ENCODE measurements at regions not wholly inside any gene's neighbourhood (a gene's known extent, or its start where the extent isn't known, plus 50 kb on each side); places are given as distances from the start of the nearest gene placed in this dataset.
"Not testable (repeated sequence)": the region's sequence is repeated elsewhere in the genome, so short reads cannot be mapped to it uniquely, and the experiment has no call there.

- no peak for TF ChIP-seq CTCF (conservative IDR thresholded peaks at IDR 0.05)
- H2BK5ac ChIP-seq (ENCODE audit: insufficient read length, low read length): no peak overlapping the region
- H2BK120ac ChIP-seq (ENCODE audit: low read depth, low read length, poor library complexity, severe bottlenecking): no peak overlapping the region
- H3K56ac ChIP-seq (ENCODE audit: insufficient read length, low read depth, low read length): no peak overlapping the region
- H3K27ac Mint-ChIP-seq: no peak overlapping the region
- H2BK12ac ChIP-seq (ENCODE audit: insufficient read length, low read depth, low read length): no peak overlapping the region
- H4K5ac ChIP-seq (ENCODE audit: insufficient read length, low read depth, low read length): no peak overlapping the region
- H3K4me1 Mint-ChIP-seq: peaks cover 9 to 11% of the 10 kb centered on the region in 2 experiments
- no peak overlapping the region for H2AFZ ChIP-seq (ENCODE audit: low read length)
- H3K27me3 ChIP-seq (ENCODE audit: insufficient read depth, low read length): no peaks in the 10 kb centered on the region
- H4K20me1 ChIP-seq (ENCODE audit: control insufficient read depth, insufficient read depth, insufficient read length): no peaks in the 10 kb centered on the region
- DNase-seq: no peak
- no peaks in the 10 kb centered on the region for H3K9me3 ChIP-seq (ENCODE audit: control insufficient read depth, low read depth, low read length)
- H3K23ac ChIP-seq (ENCODE audit: insufficient read length, low read depth, low read length): no peak overlapping the region
- H4K91ac ChIP-seq (ENCODE audit: insufficient read length, low read depth, low read length): no peak overlapping the region
- H3K36me3 Mint-ChIP-seq (ENCODE audit: insufficient read depth in 1 of 3, low read depth in 3 of 3): peaks cover 0 to 2% (median 0%) of the 10 kb centered on the region in 3 experiments; a peak in 3 of 7 replicates
- WGBS (ENCODE audit: extremely low coverage, insufficient read length, low lambda C conversion rate): no CpG with 5 or more reads among the region's 4 CpGs
- peaks cover 2 to 3% of the 10 kb centered on the region in 2 experiments; a peak in 4 of 5 replicates for H3K9me3 Mint-ChIP-seq
- no peak overlapping the region for H3K4me2 ChIP-seq (ENCODE audit: insufficient read depth, insufficient read length, low read length)
- H2BK15ac ChIP-seq (ENCODE audit: low read depth, low read length): no peak overlapping the region
- no peak overlapping the region for H3K18ac ChIP-seq (ENCODE audit: insufficient read length, low read depth, low read length)
- no peak overlapping the region for H2AK5ac ChIP-seq (ENCODE audit: insufficient read length, low read length)
- H2BK20ac ChIP-seq (ENCODE audit: low read depth, low read length, poor library complexity, severe bottlenecking): no peak overlapping the region
- no peaks in the 10 kb centered on the region for H3K79me2 ChIP-seq (ENCODE audit: insufficient read depth, low read length)
- no peak overlapping the region for H3T11ph ChIP-seq (ENCODE audit: low read length)
- no peak overlapping the region for H3K4me3 Mint-ChIP-seq
- peaks cover 6% of the 10 kb centered on the region; the same call in 1 of the 2 replicates for H3K4me1 ChIP-seq (ENCODE audit: insufficient read depth, low read length)
- no peak overlapping the region for H3K4ac ChIP-seq (ENCODE audit: low read depth, low read length)
- no peaks in the 10 kb centered on the region for H3K79me1 ChIP-seq (ENCODE audit: insufficient read depth, low read depth, low read length, poor library complexity, severe bottlenecking)
- H3K23me2 ChIP-seq (ENCODE audit: insufficient read length, low read depth, low read length, poor library complexity, severe bottlenecking): no peaks in the 10 kb centered on the region
- no peak overlapping the region for H3K9ac ChIP-seq (ENCODE audit: extremely low read depth, insufficient read length, low read length)
- no peak overlapping the region for H4K8ac ChIP-seq (replicated peaks; ENCODE audit: insufficient read length, low read depth, low read length)
- H3K14ac ChIP-seq (ENCODE audit: insufficient read depth, low read length): no peak overlapping the region
- no peaks in the 10 kb centered on the region; the same call in none of the 2 replicates for H3K27me3 Mint-ChIP-seq (ENCODE audit: low read depth)
- no peak overlapping the region for H3K27ac ChIP-seq (ENCODE audit: insufficient read length, low read depth, low read length)
Measured at GRCh38 chr2:12923907-12924610, 207.3 kb downstream of the TRIB2 start.

GRCh38 chr2:12926641-12927040 lies 209.9 kb downstream of the TRIB2 start:
- H3T11ph ChIP-seq (ENCODE audit: low read length); H4K91ac ChIP-seq (ENCODE audit: insufficient read length, low read depth, low read length); H2AK5ac ChIP-seq (ENCODE audit: insufficient read length, low read length); H3K23ac ChIP-seq (ENCODE audit: insufficient read length, low read depth, low read length); H3K27ac Mint-ChIP-seq; DNase-seq; H2AFZ ChIP-seq (ENCODE audit: low read length); H3K23me2 ChIP-seq (ENCODE audit: insufficient read length, low read depth, low read length, poor library complexity, severe bottlenecking); H2BK5ac ChIP-seq (ENCODE audit: insufficient read length, low read length); H3K36me3 Mint-ChIP-seq (ENCODE audit: insufficient read depth in 1 of 3, low read depth in 3 of 3); H3K4ac ChIP-seq (ENCODE audit: low read depth, low read length); H3K14ac ChIP-seq (ENCODE audit: insufficient read depth, low read length); H4K8ac ChIP-seq (replicated peaks; ENCODE audit: insufficient read length, low read depth, low read length); H3K79me1 ChIP-seq (ENCODE audit: insufficient read depth, low read depth, low read length, poor library complexity, severe bottlenecking); H3K9me3 Mint-ChIP-seq; H4K20me1 ChIP-seq (ENCODE audit: control insufficient read depth, insufficient read depth, insufficient read length); H3K9ac ChIP-seq (ENCODE audit: extremely low read depth, insufficient read length, low read length); H3K27me3 ChIP-seq (ENCODE audit: insufficient read depth, low read length); H2BK15ac ChIP-seq (ENCODE audit: low read depth, low read length); H2BK12ac ChIP-seq (ENCODE audit: insufficient read length, low read depth, low read length); H2BK20ac ChIP-seq (ENCODE audit: low read depth, low read length, poor library complexity, severe bottlenecking); H2BK120ac ChIP-seq (ENCODE audit: low read depth, low read length, poor library complexity, severe bottlenecking); H3K79me2 ChIP-seq (ENCODE audit: insufficient read depth, low read length); H3K27ac ChIP-seq (ENCODE audit: insufficient read length, low read depth, low read length); H4K5ac ChIP-seq (ENCODE audit: insufficient read length, low read depth, low read length); H3K27me3 Mint-ChIP-seq (ENCODE audit: low read depth); H3K4me3 Mint-ChIP-seq; H3K9me3 ChIP-seq (ENCODE audit: control insufficient read depth, low read depth, low read length); H3K4me2 ChIP-seq (ENCODE audit: insufficient read depth, insufficient read length, low read length); H3K18ac ChIP-seq (ENCODE audit: insufficient read length, low read depth, low read length); H3K56ac ChIP-seq (ENCODE audit: insufficient read length, low read depth, low read length): not testable (repeated sequence)
- H3K4me1 ChIP-seq (ENCODE audit: insufficient read depth, low read length): peaks cover 13% of the 10 kb centered on the region; the same call in 1 of the 2 replicates
- WGBS (ENCODE audit: extremely low coverage, insufficient read length, low lambda C conversion rate): no CpG with 5 or more reads among the region's 37 CpGs
- H3K4me1 Mint-ChIP-seq: peaks cover 22 to 23% of the 10 kb centered on the region in 2 experiments
